Smooth muscle cell (in vitro differentiated cells): ENCODE measurements at regions not wholly inside any gene's neighbourhood (a gene's known extent, or its start where the extent isn't known, plus 50 kb on each side); places are given as distances from the start of the nearest gene placed in this dataset.

Experiments used
- DNase-seq: peaks from one replicate; lab custom pipeline; 2025; ENCODE audit not compliant: unreplicated experiment; lab: John Stamatoyannopoulos, UW
- H2AFZ ChIP-seq: fragments of 200-600 bp; sonication (generic); 2 replicates; pipeline ENCODE4 v1.6.0; 2016; ENCODE audit warnings: antibody characterized with exemption, low read depth, mild to moderate bottlenecking
- H3F3A ChIP-seq: fragments of 200-600 bp; sonication (generic); 2 replicates; pipeline ENCODE4 v1.6.0; 2017; ENCODE audit warnings: antibody characterized with exemption, low read depth
- H3K27ac ChIP-seq: fragments of 200-600 bp; sonication (generic); 2 replicates; pipeline ENCODE4 v1.5.1; 2016; ENCODE audit warnings: low read depth, mild to moderate bottlenecking
- H3K27me3 ChIP-seq: fragments of 200-600 bp; sonication (generic); 2 replicates; pipeline ENCODE4 v1.6.1; 2016; ENCODE audit warnings: low read depth, mild to moderate bottlenecking
- H3K36me3 ChIP-seq: fragments of 200-600 bp; sonication (generic); 2 replicates; pipeline ENCODE4 v1.5.1; 2016; ENCODE audit warnings: low read depth
- H3K4me1 ChIP-seq: fragments of 200-600 bp; sonication (generic); 2 replicates; pipeline ENCODE4 v1.5.1; 2016; ENCODE audit warnings: low read depth
- H3K4me2 ChIP-seq: fragments of 200-600 bp; sonication (generic); 2 replicates; pipeline ENCODE4 v1.6.0; 2016; ENCODE audit warnings: mild to moderate bottlenecking
- H3K4me3 ChIP-seq: fragments of 200-600 bp; sonication (generic); 2 replicates; pipeline ENCODE4 v1.5.1; 2016; ENCODE audit warnings: mild to moderate bottlenecking
- H3K79me2 ChIP-seq: fragments of 200-600 bp; sonication (generic); 2 replicates; pipeline ENCODE4 v1.6.0; 2016; ENCODE audit warnings: low read depth, mild to moderate bottlenecking
- H3K9ac ChIP-seq: fragments of 200-600 bp; sonication (generic); 2 replicates; pipeline ENCODE4 v1.6.0; 2016; ENCODE audit warnings: low read depth
- H3K9me3 ChIP-seq: fragments of 200-600 bp; sonication (generic); replicated peaks from 2 replicates; pipeline ENCODE4 v1.5.1; 2016; ENCODE audit warnings: low read depth
- H4K20me1 ChIP-seq: fragments of 200-600 bp; sonication (generic); 2 replicates; pipeline ENCODE4 v1.6.0; 2016; ENCODE audit warnings: low read depth
- CTCF ChIP-seq: fragments of 200-600 bp; sonication (generic); IDR thresholded peaks from 2 replicates; pipeline ENCODE4 v1.5.1; 2017; ENCODE audit warnings: borderline replicate concordance, mild to moderate bottlenecking, antibody characterized with exemption; ENCODE audit not compliant: insufficient read depth, poor library complexity, severe bottlenecking
- WGBS: methylation state at CpG from one replicate; pipeline ENCODE4 v1.1.7; 2016; ENCODE audit warnings: low lambda C conversion rate; 5-methylcytosine and 5-hydroxymethylcytosine counted together

- H3K4me2 ChIP-seq: no peak overlapping the region
- no peak overlapping the region for H3K4me3 ChIP-seq
- no peaks in the 10 kb centered on the region for H4K20me1 ChIP-seq
- H3K79me2 ChIP-seq: no peaks in the 10 kb centered on the region
- no peaks in the 10 kb centered on the region for H3K9me3 ChIP-seq
- no peak overlapping the region for H3K27ac ChIP-seq
- H3K36me3 ChIP-seq: no peaks in the 10 kb centered on the region
- no peaks in the 10 kb centered on the region for H3K4me1 ChIP-seq
- no peaks in the 10 kb centered on the region for H3F3A ChIP-seq
- no peak overlapping the region for H2AFZ ChIP-seq
- no peak overlapping the region for H3K9ac ChIP-seq
- H3K27me3 ChIP-seq: no peaks in the 10 kb centered on the region
- WGBS: 63% methylated on average over 8 of the region's 8 CpGs
- peak; percentile 28 for TF ChIP-seq CTCF
- no peak for DNase-seq
These were observed 425.8 kb upstream of the ATXN7L3B start for GRCh38 chr12:74111688-74112360.

- no peaks in the 10 kb centered on the region for H3K36me3 ChIP-seq
- H3K27ac ChIP-seq: no peak overlapping the region
- no peaks in the 10 kb centered on the region for H3K27me3 ChIP-seq
- H4K20me1 ChIP-seq: no peaks in the 10 kb centered on the region
- TF ChIP-seq CTCF: no peak
- no peak overlapping the region for H3K9ac ChIP-seq
- H3K4me2 ChIP-seq: no peak overlapping the region
- no peak overlapping the region for H2AFZ ChIP-seq
- no peaks in the 10 kb centered on the region for H3F3A ChIP-seq
- H3K4me1 ChIP-seq: no peaks in the 10 kb centered on the region
- H3K9me3 ChIP-seq: no peaks in the 10 kb centered on the region
- no peaks in the 10 kb centered on the region for H3K79me2 ChIP-seq
- H3K4me3 ChIP-seq: no peak overlapping the region
- DNase-seq: no peak
These were observed 417.7 kb upstream of the ATXN7L3B start for GRCh38 chr12:74119811-74120362.

GRCh38 chr12:74120644-74121043 lies 417.0 kb upstream of the ATXN7L3B start:
- DNase-seq: no peak
- H3K4me2 ChIP-seq: no peak overlapping the region
- no peaks in the 10 kb centered on the region for H3K36me3 ChIP-seq
- no peak for TF ChIP-seq CTCF
- 76% methylated on average over 1 of the region's 1 CpG for WGBS
- no peak overlapping the region for H3K9ac ChIP-seq
- H3K27ac ChIP-seq: no peak overlapping the region
- no peaks in the 10 kb centered on the region for H3K9me3 ChIP-seq
- no peaks in the 10 kb centered on the region for H3K27me3 ChIP-seq
- no peak overlapping the region for H2AFZ ChIP-seq
- H3K4me1 ChIP-seq: no peaks in the 10 kb centered on the region
- H4K20me1 ChIP-seq: no peaks in the 10 kb centered on the region
- no peaks in the 10 kb centered on the region for H3F3A ChIP-seq
- no peaks in the 10 kb centered on the region for H3K79me2 ChIP-seq
- H3K4me3 ChIP-seq: no peak overlapping the region

GRCh38 chr12:74129702-74130101 lies 407.9 kb upstream of the ATXN7L3B start:
- H3K4me2 ChIP-seq: no peak overlapping the region
- H3K4me3 ChIP-seq: no peak overlapping the region
- no peaks in the 10 kb centered on the region for H3K9me3 ChIP-seq
- DNase-seq: no peak
- H3F3A ChIP-seq: no peaks in the 10 kb centered on the region
- WGBS: 70% methylated on average over 2 of the region's 2 CpGs
- H3K27ac ChIP-seq: no peak overlapping the region
- no peaks in the 10 kb centered on the region for H4K20me1 ChIP-seq
- no peaks in the 10 kb centered on the region for H3K27me3 ChIP-seq
- H3K79me2 ChIP-seq: no peaks in the 10 kb centered on the region
- no peaks in the 10 kb centered on the region for H3K36me3 ChIP-seq
- no peaks in the 10 kb centered on the region for H3K4me1 ChIP-seq
- TF ChIP-seq CTCF: no peak
- no peak overlapping the region for H3K9ac ChIP-seq
- no peak overlapping the region for H2AFZ ChIP-seq
